Hepatic stellate cell (primary cell): ENCODE measurements at regions not wholly inside any gene's neighbourhood (a gene's known extent, or its start where the extent isn't known, plus 50 kb on each side); places are given as distances from the start of the nearest gene placed in this dataset.

Experiments used
- DNase-seq: peaks from one replicate; pipeline ENCODE4 v3.0.0; 2011; ENCODE audit warnings: low spot score

DNA sequence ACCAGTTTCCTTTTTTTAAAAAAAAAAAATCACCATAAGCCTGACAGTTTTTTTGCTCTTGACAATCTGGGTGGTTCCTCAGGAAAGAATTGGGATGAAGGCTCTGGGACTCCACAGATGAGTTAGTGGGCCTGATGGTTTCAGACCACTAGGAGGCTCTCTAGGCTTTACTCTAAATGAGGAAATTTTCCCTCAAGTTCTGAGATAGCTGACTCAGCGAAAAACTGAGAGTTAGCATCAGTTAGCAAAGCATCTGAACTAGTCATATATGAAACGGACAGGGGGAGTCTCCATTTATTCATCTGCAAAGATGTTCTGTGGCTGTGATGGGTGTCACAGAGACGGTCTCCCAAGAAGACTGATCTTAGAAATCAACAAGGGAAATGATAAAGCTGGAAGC, 314.3 kb upstream of the OR4E1 start:
- DNase-seq, result peak; percentile 12

DNA sequence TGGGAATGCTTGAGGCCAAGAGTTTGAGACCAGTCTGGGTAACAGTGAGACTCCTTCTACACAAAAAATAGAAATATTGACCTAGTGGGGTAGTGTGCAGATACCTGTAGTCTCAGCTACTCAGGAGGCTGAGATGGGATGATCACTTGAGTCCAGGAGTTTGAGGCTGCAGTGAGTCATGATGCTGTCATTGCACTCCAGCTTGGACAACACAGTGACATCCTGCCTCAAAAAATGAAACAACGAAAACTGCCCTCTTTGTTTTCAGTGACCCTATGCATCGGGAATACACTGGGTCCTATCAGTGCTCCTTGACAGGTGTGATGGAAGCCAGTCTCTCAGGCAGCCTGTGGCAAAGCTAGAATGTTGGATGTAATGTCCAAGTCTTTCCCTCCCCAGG, 311.5 kb upstream of the OR4E1 start:
- DNase-seq, result no peak

DNA sequence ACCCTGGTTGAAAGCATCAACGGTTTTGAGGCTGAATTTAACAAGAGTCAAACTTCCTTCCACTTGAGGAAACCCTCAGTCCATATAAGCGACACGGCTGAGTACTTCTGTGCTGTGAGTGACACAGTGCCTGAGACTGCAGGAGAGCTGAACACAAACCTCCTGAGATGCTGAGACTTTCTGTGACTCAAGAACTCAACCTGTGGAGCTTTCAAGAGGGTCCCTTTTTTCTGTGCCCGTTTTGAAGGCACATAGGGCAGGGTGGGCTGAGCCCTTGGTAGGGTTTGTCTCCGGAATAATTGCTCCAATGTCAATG, 305.3 kb upstream of the OR4E1 start:
- DNase-seq, result no peak

DNA sequence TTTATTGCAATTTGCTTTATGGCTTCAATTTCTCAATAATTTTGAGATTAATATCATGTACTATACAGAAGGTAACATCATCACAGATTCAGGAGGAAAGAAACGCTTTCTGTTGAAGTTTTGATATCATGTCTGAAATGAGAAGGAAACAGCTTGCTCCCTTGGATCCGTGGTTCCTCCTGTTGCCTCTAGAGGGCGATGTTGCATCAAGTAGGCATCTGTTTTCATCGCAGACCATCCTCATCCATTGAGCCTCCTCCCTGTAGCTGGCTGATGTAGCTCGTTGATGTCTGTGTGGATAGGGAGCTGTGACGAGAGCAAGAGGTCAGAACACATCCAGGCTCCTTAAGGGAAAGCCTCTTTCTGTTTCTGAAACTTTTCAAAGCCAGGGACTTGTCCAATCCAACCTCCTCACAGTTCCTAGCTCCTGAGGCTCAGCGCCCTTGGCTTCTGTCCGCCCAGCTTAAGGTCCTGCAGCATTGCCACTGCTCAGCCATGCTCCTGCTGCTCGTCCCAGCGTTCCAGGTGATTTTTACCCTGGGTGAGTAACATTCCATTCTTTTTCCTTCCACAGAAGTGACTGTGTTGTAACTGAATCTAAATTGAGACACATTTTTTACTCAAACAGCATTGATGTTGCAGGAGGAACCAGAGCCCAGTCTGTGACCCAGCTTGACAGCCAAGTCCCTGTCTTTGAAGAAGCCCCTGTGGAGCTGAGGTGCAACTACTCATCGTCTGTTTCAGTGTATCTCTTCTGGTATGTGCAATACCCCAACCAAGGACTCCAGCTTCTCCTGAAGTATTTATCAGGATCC, 304.8 kb upstream of the OR4E1 start:
- peak; percentile 15 for DNase-seq

DNA sequence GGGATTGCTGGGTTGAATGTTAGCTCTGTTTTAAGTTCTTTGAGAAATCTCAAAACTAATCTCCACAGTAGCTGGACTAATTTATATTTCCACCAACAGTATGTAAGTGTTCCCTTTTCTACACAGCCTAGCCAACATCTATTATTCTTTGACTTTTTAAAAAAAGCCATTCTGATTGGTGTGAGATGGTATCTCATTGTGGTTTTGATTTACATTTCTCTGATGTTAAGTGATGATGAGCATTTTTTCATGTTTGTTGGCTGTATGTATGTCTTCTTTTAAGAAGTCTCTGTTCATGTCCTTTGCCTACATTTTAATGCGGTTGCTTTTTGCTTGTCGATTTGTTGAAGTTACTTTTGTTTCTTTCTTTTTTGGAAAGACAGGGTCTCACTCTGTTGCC, 301.1 kb upstream of the OR4E1 start:
- DNase-seq, result no peak

DNA sequence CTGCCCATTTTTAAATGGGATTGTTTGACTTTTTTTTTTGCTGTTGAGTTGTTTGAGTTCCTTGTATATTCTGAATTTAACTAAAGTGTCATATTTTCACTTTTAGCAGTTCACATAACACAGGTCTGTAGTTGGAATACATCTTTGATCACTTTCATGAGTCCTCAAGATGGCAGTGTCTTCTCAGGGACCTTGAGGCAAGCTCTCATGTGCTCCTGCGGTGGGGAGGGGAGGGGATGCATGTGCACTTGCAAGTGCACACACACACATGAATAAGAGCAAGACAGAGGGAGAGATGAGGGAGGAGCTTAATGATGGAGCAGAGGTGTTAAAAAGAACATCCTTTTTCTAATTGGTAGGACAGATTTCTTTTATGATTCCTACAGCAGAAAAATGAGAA, 291.4 kb upstream of the OR4E1 start:
- DNase-seq, result no peak

DNA sequence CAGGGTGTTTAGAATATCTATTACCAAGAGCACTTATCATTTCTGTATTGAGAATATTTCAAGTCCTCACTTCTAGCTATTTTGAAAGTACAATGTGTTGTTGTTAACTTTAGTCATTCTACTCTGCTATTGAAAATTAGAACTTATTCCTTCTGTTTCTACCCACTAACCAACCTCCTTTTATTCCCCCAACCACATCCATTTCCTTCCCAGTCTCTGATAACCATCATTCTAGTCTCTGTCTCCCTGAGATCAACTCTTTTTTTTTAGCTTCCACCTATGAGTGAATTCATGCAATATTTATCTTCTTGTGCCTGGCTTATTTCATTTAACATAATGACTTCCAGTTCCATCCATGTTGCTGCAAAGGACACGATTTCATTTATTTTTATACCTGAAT, 290.6 kb upstream of the OR4E1 start:
- no peak for DNase-seq

DNA sequence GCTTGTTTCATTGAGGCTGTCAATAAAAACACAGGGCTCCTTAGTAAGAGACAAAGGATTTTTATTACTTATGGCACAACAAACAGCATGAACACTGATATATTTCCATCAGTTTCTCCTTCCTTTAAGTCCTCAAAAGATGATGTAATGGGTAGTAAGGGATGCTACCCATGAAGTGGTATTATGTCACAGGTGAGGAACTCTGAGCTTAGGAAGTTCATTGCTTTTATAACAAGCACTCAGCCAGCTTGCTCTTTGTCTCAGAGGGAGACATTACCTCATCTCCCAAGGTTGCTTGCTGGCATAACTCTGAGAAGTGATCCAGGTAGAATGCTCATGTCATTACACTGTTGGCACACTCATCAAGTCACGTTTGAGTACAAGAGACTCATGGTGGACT, 287.0 kb upstream of the OR4E1 start:
- DNase-seq, result no peak

DNA sequence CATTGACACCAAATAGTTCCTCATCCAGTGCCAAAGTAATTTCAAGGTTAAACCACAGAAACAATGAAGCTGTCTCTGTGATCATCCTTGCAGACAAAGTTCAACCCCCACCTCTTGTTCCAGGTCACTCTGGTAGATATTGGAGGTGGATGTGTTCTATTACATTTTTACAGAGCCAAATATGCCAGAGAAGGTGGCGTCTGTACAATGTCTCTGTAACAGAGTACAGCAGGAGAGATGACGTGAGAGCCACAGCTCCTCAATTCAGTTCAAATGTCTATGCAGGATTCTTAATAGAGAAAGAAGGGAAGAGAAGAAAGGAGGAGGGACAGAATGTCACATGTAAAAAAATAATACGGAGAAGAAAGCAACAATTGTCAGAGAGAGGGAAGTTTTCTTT, 268.3 kb upstream of the OR4E1 start:
- DNase-seq, result no peak

DNA sequence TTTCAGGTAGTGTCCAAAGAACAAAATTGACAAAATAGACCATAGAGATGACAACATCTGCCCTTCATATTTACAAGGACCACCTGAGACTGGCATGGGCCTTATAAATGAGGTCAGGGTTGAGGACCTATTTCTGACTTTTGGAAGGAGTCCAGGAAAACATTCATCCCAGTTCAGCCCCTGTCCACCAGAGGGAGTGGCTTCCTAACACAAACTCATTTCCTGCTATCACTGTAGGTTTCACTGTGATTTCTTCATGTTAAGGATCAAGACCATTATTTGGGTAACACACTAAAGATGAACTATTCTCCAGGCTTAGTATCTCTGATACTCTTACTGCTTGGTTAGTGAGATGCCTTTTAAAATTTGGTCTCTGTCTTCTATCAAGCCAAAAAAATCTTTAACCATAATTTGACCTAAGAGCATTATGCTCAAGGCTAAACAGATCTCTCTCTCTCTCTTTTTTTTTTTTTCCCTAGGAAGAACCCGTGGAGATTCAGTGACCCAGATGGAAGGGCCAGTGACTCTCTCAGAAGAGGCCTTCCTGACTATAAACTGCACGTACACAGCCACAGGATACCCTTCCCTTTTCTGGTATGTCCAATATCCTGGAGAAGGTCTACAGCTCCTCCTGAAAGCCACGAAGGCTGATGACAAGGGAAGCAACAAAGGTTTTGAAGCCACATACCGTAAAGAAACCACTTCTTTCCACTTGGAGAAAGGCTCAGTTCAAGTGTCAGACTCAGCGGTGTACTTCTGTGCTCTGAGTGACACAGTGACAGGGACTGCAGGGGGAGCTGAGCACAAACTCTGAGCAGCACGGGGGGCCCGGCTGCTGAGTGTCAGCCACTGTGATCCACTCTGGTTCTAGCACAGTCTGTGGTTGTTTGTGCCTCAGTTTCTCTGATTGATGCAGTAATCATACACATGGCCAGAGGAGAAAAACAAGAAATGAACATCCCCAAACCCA, 267.6 kb upstream of the OR4E1 start:
- no peak for DNase-seq

DNA sequence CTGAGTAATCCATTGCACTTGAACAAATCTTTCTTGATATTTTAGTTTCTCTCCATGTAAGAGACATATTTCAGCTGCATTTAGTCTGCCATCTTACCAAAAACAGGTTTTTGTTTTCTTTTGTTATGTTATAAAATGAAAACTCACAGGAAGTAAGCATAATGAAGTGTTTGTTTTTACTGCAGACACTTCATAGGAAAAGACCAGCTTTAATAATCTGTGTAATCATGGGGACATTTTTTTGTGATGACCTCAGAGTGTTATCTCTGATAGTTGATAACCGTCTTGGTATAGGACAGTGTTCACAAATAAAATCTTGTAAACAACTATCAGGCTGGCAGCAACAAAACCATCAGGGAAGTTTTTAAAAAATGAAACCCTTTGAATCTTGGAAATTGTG, 266.2 kb upstream of the OR4E1 start:
- no peak for DNase-seq

DNA sequence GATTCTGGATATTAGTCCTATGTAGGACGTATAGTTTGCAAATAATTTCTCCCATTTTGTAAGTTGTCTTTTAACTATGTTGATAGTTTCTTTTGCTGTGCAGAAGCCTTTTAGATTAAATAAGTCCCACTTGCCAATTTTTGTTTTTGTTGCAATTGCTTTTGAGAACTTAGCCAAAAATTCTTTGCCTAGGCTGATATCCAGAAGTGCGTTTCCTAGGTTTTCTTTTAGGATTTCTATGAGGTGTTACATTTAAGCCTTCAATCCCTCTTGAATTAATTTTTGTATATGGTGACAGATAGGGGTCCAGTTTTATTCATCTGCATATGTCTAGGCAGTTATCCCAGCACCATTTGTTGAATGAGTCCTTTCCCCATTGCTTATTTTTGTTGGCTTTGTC, 264.4 kb upstream of the OR4E1 start:
- DNase-seq, result no peak

DNA sequence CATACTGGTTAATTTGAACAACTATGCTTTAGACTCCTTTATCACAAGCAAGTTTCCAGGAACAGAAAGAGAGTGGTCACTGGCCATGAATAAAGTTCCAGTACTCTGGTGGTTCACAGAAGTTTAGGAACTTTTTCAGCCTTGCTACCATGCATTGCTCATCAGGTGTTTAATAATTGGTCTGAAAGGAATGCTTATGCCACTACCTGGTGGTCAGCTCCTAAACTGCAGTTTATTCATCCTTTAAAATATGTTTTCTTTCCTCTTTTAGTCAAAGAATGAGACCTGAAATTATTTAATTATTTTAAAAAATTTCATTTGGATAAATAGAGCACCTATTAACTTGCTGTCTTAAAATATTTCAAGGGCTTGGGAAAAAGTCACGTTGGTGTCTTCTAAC, 260.1 kb upstream of the OR4E1 start:
- DNase-seq, result no peak

DNA sequence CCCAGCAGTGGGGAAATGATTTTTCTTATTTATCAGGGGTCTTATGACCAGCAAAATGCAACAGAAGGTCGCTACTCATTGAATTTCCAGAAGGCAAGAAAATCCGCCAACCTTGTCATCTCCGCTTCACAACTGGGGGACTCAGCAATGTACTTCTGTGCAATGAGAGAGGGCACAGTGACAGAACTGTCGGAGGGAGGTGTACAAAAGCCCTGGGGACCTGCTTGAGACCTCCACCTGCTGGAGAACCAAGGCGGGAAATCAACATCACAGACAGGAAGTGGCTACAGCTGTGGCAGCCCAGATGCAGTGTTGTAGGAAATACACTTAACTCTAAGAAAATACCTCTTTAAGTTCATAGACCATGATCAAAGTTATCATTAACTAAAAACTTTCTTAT, 250.9 kb upstream of the OR4E1 start:
- DNase-seq, result no peak

DNA sequence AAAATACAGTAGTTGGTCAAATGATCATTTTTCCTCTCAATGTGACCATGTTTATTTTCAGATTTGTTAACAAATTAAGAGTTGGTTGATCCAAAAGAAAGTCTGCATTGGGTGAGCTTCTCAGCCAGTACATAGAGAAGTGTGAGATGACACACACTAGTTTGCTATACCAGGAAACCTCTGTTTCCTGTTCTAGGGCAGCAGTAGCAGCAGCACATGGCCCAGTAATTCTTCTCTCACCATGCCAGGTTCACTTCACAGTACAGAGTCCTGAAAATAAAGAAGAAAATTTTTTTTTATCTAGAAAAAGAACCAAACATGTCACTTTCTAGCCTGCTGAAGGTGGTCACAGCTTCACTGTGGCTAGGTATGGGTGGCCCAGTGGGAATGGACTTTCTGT, 250.2 kb upstream of the OR4E1 start:
- DNase-seq, result no peak

DNA sequence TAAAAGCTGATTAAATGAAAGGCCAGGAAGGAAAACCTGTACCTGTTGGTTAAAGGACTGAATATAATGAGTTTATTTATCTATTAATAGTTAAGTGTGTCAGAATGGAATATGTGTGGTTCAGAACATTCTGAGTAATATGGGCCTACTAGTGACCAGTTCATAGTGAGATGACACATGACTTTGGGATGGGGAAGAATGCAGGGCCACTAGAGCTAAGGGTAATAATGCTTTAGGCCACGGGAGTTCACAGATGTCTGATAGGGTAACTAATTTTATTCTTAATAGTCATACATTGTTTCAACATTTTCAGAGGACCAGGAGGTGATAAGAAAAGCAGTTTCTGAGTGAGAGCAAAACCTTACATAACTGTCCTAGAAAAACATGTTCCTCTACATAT, 247.8 kb upstream of the OR4E1 start:
- DNase-seq, result no peak

DNA sequence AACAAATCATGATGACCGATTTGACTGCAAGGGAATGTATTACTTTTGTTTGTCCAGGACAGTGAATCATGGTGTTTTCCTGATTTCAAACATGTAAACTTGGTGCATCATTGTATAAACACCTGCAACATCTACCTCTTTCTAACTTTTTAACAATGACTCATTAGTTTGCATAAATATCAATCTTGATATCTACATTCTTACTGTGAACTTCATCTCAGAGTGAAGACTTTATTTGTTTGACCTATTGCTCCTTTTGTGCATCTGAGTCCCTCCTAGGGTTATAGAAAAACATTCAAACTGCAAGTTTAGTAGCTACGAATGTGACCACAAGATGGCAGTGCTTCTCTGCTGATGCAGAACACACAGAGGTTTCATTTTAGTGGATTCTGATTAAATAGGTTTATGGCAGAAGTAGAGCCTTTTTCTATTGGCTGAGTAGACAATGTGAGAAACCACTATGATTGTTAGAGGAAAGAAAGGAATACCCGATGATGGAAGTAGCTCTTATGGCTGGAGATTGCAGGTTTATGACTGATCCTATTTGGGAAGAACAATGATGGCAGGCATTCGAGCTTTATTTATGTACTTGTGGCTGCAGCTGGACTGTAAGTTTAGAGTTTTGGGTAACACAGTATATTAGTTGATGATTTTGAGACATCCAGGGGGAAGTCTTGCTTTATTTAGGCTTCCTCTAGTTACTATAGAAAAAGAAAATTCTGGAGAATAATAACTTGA, 244.2 kb upstream of the OR4E1 start:
- DNase-seq, result no peak

DNA sequence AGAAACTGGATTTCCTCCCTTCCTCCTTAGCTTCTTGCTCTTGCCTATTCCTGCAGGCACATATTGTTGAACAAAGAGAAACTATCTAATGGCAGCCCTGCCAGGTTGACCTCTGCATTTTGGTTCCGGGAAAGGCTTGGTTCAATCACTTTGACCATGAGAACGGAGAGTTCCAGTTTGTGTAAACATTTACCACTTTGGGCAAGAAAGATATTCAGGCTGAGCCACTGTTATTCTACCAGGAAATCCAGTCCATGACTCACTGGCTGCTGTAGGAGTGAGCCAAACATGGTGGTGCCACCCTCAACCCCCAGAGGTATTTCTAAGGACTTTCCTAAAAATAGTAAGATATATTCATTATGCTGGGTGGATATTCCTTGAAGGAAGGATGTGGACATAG, 242.2 kb upstream of the OR4E1 start:
- DNase-seq, result no peak

DNA sequence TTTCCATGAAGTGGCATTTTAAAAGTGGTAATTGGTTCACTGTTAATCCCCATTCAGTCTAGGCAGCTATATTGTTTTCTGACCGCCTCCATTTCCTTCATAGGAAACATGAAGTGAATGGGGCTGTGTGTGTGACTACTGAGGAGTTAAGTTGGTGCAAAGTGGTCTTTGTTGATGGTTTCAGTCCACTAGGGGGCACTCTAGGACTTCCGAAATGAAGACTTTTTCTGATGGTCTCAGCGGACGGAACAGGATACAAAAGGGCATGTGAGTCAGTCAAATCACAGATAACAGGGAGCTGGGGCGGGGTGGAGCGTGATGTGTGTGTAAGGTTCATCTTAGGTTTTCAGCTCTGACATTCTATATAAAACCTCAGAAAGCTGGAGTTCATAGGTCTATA, 240.1 kb upstream of the OR4E1 start:
- peak; percentile 1 for DNase-seq

DNA sequence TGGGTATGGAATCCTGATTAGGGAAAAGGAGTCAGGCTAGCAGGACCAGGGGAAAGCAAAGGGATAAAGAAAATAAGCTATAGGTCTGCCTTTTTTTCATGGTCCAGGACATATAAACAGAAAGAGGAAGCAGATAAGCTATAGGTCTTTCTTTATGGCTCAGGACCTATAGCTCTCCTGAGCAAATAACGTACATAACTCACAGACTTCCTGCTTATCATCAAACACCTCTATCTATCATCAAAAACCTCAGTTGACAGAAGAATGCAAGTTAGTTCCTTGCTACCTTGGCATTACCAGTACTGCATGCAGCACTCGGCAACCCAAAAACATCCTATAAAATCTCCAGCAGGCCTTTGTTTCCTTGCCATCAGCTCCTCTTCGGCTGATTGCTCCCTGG, 238.7 kb upstream of the OR4E1 start:
- DNase-seq, result no peak

DNA sequence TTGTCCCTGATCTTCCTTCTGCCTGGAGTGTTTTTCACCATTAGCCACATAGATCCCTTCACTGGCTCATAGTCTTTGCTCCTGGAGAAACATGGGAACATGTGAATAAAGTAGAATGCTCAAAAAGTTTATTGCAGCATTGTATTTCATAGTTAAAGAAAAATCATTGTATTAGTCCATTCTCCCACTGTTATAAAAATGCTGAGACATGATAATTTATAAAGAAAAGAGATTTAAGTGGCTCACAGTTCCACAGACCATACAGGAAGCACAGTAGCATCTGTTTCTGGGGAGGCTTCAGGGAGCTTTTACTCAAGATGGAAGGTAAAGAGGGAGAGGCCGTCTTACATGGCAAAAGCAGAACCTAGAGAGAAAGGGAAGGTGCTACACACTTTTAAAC, 238.3 kb upstream of the OR4E1 start:
- no peak for DNase-seq

DNA sequence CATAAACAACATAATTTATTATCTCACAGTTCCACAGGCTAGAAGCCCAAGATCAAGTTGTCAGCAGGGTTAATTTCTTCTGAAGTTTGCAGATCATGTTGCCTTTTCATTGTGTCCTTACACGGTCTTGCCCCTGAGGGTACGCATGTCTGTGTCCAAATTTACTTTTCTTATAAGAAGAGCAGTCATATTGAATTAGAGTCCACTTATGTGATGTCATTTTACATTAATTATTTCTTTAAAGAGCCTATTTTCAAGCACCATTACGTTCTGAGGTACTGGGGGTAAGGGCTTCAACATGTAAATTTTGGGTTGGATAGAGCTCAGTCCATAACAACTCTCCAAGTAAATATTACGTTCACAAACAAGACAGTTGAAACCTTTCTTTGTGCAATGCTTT, 236.6 kb upstream of the OR4E1 start:
- no peak for DNase-seq
